HEK293T (cell line): ENCODE measurements at regions not wholly inside any gene's neighbourhood (a gene's known extent, or its start where the extent isn't known, plus 50 kb on each side); places are given as distances from the start of the nearest gene placed in this dataset.

Source experiments
- BHLHE40 ChIP-seq: fragments of 450-650 bp; IDR thresholded peaks from 2 replicates; pipeline ENCODE4 v1.6.1; 2016; ENCODE audit warnings: mild to moderate bottlenecking, moderate library complexity, borderline replicate concordance
- NFRKB ChIP-seq: fragments of 450-650 bp; IDR thresholded peaks from 2 replicates; pipeline ENCODE4 v1.6.1; 2016; ENCODE audit warnings: mild to moderate bottlenecking, moderate library complexity
- PKNOX1 ChIP-seq: fragments of 450-650 bp; IDR thresholded peaks from 2 replicates; pipeline ENCODE4 v1.6.1; 2016
- ZNF384 ChIP-seq: fragments of 450-650 bp; IDR thresholded peaks from 2 replicates; pipeline ENCODE4 v1.6.1; 2016

GRCh38 chr5:157963244-157963643 is 104.3 kb upstream of the CLINT1 start:
- TF ChIP-seq PKNOX1 (no peak), BHLHE40 (no peak), ZNF384 (no peak), NFRKB (no peak)
